Activated gamma-delta T cell treated with Interleukin-2 at 50 U/mL for 16 hours (primary cell): ENCODE measurements at regions not wholly inside any gene's neighbourhood (a gene's known extent, or its start where the extent isn't known, plus 50 kb on each side); places are given as distances from the start of the nearest gene placed in this dataset.
"Not testable (repeated sequence)": the region's sequence is repeated elsewhere in the genome, so short reads cannot be mapped to it uniquely, and the experiment has no call there.

Source experiments
- DNase-seq: peaks from one replicate; pipeline ENCODE4 v3.0.0-alpha.2; 2020

GRCh38 chr5:57725658-57726504 lies 243.3 kb upstream of the ACTBL2 start:
- no peak for DNase-seq

GRCh38 chr5:57724836-57725235 lies 242.2 kb upstream of the ACTBL2 start:
- no peak for DNase-seq

- DNase-seq: no peak
Measured at GRCh38 chr5:57721226-57721625, 238.6 kb upstream of the ACTBL2 start.

GRCh38 chr5:57720656-57721055 lies 238.0 kb upstream of the ACTBL2 start:
- no peak for DNase-seq

GRCh38 chr5:57719216-57719615 lies 236.6 kb upstream of the ACTBL2 start:
- no peak for DNase-seq

- no peak for DNase-seq
Measured at GRCh38 chr5:57718155-57718554, 235.5 kb upstream of the ACTBL2 start.

- DNase-seq: no peak
Measured at GRCh38 chr5:57717555-57717954, 234.9 kb upstream of the ACTBL2 start.

- DNase-seq: no peak
Measured at GRCh38 chr5:57716661-57717060, 234.1 kb upstream of the ACTBL2 start.

GRCh38 chr5:57715296-57715695 lies 232.7 kb upstream of the ACTBL2 start:
- no peak for DNase-seq

GRCh38 chr5:57713535-57713934 lies 230.9 kb upstream of the ACTBL2 start:
- DNase-seq: not testable (repeated sequence)

- DNase-seq: no peak
Measured at GRCh38 chr5:57711946-57712345, 229.3 kb upstream of the ACTBL2 start.

- DNase-seq: no peak
Measured at GRCh38 chr5:57711471-57711870, 228.9 kb upstream of the ACTBL2 start.

GRCh38 chr5:57710126-57710525 lies 227.5 kb upstream of the ACTBL2 start:
- DNase-seq: no peak

GRCh38 chr5:57705769-57706168 lies 223.2 kb upstream of the ACTBL2 start:
- DNase-seq: no peak

- DNase-seq: no peak
Measured at GRCh38 chr5:57703721-57704120, 221.1 kb upstream of the ACTBL2 start.

- DNase-seq: no peak
Measured at GRCh38 chr5:57700484-57700883, 217.9 kb upstream of the ACTBL2 start.

- no peak for DNase-seq
Measured at GRCh38 chr5:57700072-57700471, 217.5 kb upstream of the ACTBL2 start.

- DNase-seq: no peak
Measured at GRCh38 chr5:57698802-57699201, 216.2 kb upstream of the ACTBL2 start.

- no peak for DNase-seq
Measured at GRCh38 chr5:57698086-57698485, 215.5 kb upstream of the ACTBL2 start.

GRCh38 chr5:57696825-57697570 lies 214.4 kb upstream of the ACTBL2 start:
- DNase-seq: no peak

- no peak for DNase-seq
Measured at GRCh38 chr5:57696389-57696769, 213.8 kb upstream of the ACTBL2 start.

- no peak for DNase-seq
Measured at GRCh38 chr5:57695706-57696388, 213.2 kb upstream of the ACTBL2 start.

- DNase-seq: no peak
Measured at GRCh38 chr5:57695179-57695578, 212.6 kb upstream of the ACTBL2 start.
